NB4 (cell line): ENCODE measurements at regions not wholly inside any gene's neighbourhood (a gene's known extent, or its start where the extent isn't known, plus 50 kb on each side); places are given as distances from the start of the nearest gene placed in this dataset.
A peak's percentile ranks its signal among the peaks of the same experiment; 100 is the strongest.

Experiments used
- DNase-seq: peaks from one replicate; pipeline ENCODE4 v3.0.0; 2010; ENCODE audit warnings: low read depth
- H3K4me3 ChIP-seq: one replicate; pipeline ENCODE4 v1.5.1; 2011; ENCODE audit warnings: mild to moderate bottlenecking, low read depth, low read length, moderate library complexity
- MAX ChIP-seq: IDR thresholded peaks from 2 replicates; pipeline ENCODE4 v1.6.1; 2011; ENCODE audit warnings: low read depth, low read length
- MYC ChIP-seq: IDR thresholded peaks from 2 replicates; pipeline ENCODE4 v1.6.1; 2011; ENCODE audit warnings: low read depth, low read length
- POLR2A ChIP-seq: IDR thresholded peaks from 2 replicates; pipeline ENCODE4 v1.6.1; 2011; ENCODE audit warnings: mild to moderate bottlenecking; ENCODE audit not compliant: insufficient read length; ENCODE audit errors: extremely low read depth
- TF ChIP-seq, protein P1 (sequence below): IDR thresholded peaks from one replicate; pipeline ENCODE4 v1.5.1; 2012; ENCODE audit warnings: low read depth, low read length

- TF ChIP-seq POLR2A, result no peak
- no peak for TF ChIP-seq MAX
- no peak for TF ChIP-seq MYC
- TF ChIP-seq, protein P1, sequence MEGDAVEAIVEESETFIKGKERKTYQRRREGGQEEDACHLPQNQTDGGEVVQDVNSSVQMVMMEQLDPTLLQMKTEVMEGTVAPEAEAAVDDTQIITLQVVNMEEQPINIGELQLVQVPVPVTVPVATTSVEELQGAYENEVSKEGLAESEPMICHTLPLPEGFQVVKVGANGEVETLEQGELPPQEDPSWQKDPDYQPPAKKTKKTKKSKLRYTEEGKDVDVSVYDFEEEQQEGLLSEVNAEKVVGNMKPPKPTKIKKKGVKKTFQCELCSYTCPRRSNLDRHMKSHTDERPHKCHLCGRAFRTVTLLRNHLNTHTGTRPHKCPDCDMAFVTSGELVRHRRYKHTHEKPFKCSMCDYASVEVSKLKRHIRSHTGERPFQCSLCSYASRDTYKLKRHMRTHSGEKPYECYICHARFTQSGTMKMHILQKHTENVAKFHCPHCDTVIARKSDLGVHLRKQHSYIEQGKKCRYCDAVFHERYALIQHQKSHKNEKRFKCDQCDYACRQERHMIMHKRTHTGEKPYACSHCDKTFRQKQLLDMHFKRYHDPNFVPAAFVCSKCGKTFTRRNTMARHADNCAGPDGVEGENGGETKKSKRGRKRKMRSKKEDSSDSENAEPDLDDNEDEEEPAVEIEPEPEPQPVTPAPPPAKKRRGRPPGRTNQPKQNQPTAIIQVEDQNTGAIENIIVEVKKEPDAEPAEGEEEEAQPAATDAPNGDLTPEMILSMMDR, result no peak
- DNase-seq, result no peak
- H3K4me3 ChIP-seq, result no peak overlapping the region
Measured at GRCh38 chr2:183684686-183685085, 560.4 kb downstream of the NUP35 start.

DNA sequence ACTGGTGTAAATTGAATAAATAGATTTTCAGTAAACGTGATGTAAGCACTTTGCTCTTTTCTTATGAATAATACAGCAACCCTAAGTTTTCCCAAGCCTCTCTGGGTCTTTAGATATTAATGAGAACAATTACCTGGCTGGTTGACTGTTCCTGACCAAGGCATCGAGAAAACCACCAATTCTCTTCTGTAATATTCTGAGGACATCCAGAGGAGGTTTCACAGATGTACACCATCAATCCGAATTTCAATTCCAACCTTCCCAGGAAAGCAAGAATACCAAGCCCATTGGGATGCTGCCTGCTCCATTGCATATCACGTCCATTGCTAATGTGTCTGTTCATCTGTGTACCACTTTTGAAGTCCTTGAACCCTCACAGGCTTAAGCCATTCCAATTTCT lies 571.8 kb downstream of the NUP35 start:
- H3K4me3 ChIP-seq, result no peak overlapping the region
- TF ChIP-seq, protein P1, result no peak
- TF ChIP-seq MAX (no peak), MYC (no peak), POLR2A (no peak)
- DNase-seq, result no peak

GRCh38 chr2:183709829-183710228 lies 585.6 kb downstream of the NUP35 start:
- H3K4me3 ChIP-seq, result no peak overlapping the region
- TF ChIP-seq, protein P1, result peak; percentile 11
- no peak for TF ChIP-seq MAX
- DNase-seq, result no peak

DNA sequence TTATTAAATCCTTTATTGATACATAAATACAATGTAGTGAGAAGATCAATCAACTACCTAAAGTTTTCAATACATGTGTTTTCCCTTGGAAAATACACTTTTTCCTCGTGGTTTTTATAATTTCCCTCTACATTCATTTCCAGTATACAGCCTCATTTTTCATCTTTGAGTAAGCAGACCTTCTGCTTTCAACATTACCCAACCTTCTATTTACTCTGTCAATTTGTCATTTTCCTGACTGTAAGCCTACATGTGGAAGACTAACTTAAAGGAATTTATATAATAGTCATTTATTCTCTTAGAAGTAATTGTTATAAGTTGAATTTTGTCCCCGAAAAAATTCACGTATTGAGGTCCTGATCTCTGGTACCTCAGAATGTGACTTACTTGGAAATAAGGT lies 594.0 kb downstream of the NUP35 start:
- H3K4me3 ChIP-seq, result no peak overlapping the region
- no peak for TF ChIP-seq MYC
- no peak for TF ChIP-seq MAX
- TF ChIP-seq POLR2A, result no peak
- TF ChIP-seq, protein P1, result no peak
- DNase-seq, result no peak

- no peak for DNase-seq
- H3K4me3 ChIP-seq, result no peak overlapping the region
- TF ChIP-seq, protein P1, result no peak
- no peak for TF ChIP-seq MYC
- no peak for TF ChIP-seq POLR2A
- no peak for TF ChIP-seq MAX
Measured at GRCh38 chr2:183723278-183723677, 599.0 kb downstream of the NUP35 start.

GRCh38 chr2:183729380-183729779 lies 605.1 kb downstream of the NUP35 start:
- TF ChIP-seq MAX, result no peak
- TF ChIP-seq, protein P1, result no peak
- no peak for TF ChIP-seq POLR2A
- TF ChIP-seq MYC, result no peak
- H3K4me3 ChIP-seq, result no peak overlapping the region
- no peak for DNase-seq
